ENCODE measurements at regions not wholly inside any gene's neighbourhood (a gene's known extent, or its start where the extent isn't known, plus 50 kb on each side); places are given as distances from the start of the nearest gene placed in this dataset.

DNA sequence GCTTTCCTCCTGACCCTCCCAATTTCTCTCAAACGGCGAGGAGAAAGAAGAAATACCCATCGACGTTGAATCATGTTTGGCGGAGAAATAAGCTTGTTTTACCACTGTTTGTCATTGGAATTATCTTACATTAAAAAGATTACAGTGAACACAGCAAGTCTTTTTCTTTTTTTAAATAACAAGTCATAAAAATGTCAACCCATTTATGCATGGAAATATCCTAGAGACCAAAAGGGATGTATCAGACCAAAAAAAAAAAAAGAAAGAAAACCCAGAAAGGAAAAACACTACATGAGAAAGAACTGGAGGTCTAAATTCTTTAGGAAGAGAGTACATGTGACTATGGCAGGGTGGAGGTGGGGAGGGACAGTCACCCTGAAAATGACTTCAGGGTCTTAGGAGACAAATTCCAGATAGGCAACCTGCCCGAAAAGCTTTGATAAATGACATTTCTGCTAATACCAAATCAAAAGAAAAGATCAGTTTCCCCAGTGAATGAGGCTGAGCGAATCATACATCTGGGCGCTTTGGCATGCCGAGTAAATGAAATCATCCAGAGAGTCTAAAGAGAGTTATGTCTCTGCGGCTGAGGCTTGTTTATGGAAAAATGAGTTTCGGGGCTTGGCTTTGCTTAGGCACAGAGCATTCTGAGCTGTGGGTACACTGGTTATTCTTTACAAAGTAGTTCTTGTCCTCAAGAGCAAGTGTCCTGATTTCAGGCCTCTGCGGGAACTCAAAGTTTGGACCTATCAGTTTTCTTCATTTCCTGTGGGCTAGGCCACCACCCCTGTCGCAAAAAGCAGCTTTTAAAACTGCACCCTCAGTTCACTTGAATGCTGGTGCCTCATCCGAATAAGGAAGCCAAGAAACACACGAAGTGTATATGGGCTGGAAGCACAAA, 110.1 kb upstream of the TGFBR2 start (continued):
- no peak for TF ChIP-seq MAFK (IDR thresholded peaks at IDR 0.05; ENCODE audit: low read depth, low read length)
- no peak for TF ChIP-seq JUN (IDR thresholded peaks at IDR 0.05; ENCODE audit: low read depth, low read length)
- TF ChIP-seq SIX5 (IDR thresholded peaks at IDR 0.05; ENCODE audit: low read depth, low read length) = no peak
- no peak for TF ChIP-seq GTF2F1 (IDR thresholded peaks at IDR 0.05; ENCODE audit: borderline replicate concordance, low read depth, low read length)
- TF ChIP-seq CHD1 (IDR thresholded peaks at IDR 0.05; ENCODE audit: low read depth, low read length) = no peak
- TF ChIP-seq POLR2A (IDR thresholded peaks at IDR 0.05; ENCODE audit: control extremely low read depth in 1 of 2, low read depth in 2 of 2, low read length in 2 of 2) = no peak
- TF ChIP-seq SRF (IDR thresholded peaks at IDR 0.05; ENCODE audit: low read depth, low read length) = no peak
